ENCODE measurements at regions not wholly inside any gene's neighbourhood (a gene's known extent, or its start where the extent isn't known, plus 50 kb on each side); places are given as distances from the start of the nearest gene placed in this dataset.

DNA sequence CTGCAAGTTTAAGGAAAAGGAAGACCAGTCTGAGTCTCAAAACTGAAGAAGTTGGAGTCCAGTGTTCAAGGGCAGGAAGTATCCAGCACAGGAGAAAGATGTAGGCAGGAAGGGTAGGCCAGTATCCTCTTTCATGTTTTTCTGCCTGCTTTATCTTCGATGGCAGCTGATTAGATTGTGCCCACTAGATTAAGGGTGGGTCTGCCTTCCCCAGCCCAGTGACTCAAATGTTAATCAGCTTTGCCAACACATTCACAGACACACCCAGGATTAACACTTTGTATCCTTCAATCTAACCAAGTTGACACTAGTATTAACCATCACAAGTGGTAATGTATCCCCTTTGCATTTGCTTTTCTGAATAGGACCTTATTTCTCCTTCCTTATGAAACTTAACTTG is 535.9 kb upstream of the FTMT start:
- intact Hi-C loops (cut with micrococcal nuclease) = no loop called here

DNA sequence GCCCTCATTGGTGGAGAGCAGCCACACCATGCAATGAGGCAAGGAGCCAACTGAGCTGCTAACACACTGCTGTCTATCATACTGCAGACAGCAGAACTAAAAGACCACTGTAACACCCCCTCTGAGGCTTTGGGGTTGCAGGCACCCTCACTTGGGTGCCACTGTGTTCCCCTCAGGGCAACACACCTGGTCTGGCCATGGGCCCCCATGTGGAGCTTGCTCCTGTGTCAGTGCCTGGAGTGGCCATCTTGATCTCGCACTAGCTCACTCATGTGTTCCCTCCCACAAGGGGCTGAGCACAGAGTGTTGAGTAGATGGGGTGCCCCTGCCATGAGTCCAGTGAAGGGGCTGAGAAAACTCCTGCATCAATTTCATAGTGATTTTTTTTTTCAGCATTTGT is 532.4 kb upstream of the FTMT start:
- intact Hi-C loops (cut with micrococcal nuclease) = no loop called here

- intact Hi-C loops (cut with micrococcal nuclease) = no loop called here
These were observed 525.8 kb upstream of the FTMT start for GRCh38 chr5:121325930-121326329.

- intact Hi-C loops (cut with micrococcal nuclease) = no loop called here
These were observed 501.3 kb upstream of the FTMT start for GRCh38 chr5:121350181-121350930.

GRCh38 chr5:121366515-121366914 is 485.2 kb upstream of the FTMT start:
- intact Hi-C loops (cut with micrococcal nuclease) = no loop called here

DNA sequence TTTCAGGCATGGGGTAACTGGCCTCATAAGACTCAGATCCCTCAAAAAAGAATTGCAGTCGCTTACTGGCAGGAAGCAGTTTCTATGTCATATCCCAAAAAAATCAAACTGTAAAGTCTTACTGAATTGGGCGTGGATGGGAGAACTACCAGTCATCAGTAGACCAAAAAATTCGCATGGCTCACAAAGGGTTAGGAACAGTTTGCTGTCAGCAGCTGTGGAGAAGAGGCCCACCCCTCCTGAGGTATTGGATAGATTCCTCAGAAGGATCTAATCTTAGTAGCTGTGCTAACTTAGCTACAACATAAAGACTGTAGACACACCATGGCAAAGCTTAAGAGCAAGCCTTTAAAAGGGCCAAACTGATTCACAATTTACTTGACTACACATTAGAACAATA is 478.3 kb upstream of the FTMT start:
- intact Hi-C loops (cut with micrococcal nuclease) = no loop called here

DNA sequence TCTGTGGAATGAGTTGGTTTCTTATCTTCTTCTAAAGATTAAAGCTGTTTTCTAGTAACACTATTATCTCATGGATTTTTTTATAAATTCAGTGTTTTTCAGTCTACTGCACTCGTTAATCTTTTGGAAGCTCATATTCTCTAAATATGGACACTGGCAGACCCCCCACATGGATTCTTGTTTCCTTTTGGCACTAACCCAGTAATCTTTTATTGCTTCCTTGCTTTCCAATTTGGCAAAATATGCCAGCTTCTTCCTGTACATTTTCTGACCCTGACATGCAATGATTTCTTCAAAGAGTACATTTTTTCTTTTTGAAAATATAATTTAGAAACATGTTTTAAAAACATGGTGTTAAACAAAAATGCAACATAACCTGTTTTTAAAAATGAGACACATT is 474.2 kb upstream of the FTMT start:
- intact Hi-C loops (cut with micrococcal nuclease) = no loop called here

DNA sequence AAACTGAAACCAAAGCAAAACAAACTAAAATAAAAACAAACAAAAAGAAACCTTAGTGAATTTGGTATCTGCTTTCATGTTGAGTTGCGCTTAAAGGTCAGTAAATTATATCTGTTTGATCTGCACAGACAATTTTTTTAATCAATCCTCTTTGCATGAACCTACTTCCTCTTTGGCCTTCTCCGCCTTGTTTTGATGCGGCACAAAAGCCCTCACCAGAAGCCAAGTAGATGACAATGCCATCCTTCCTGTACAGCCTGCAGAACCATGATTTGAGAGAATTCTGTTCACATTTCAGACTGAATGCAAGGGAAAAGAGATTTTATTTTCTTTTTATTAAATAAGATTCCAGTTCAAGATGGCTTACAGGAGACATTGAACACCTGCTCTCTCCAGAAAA is 473.6 kb upstream of the FTMT start:
- intact Hi-C loops (cut with micrococcal nuclease) = no loop called here

- intact Hi-C loops (cut with micrococcal nuclease) = no loop called here
These were observed 472.9 kb upstream of the FTMT start for GRCh38 chr5:121378559-121379359.

DNA sequence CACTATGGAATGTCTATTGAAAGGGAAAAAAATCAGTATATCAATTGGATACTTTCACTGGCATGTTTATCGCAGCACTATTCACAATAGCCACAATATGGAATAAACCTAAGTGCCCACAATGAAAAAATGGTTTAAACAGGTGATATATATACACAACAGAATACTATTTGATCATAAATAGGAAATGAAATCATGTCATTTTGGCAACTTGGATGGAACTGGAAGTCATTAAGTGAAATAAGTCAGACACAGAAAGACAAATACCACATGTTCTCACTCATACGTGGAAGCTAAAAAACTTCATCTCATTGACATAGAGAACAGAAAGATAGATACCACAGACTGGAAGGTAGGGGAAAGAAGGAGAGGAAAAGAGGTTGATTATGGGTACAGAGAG is 471.6 kb upstream of the FTMT start:
- intact Hi-C loops (cut with micrococcal nuclease) = no loop called here

- intact Hi-C loops (cut with micrococcal nuclease) = no loop called here
These were observed 467.3 kb upstream of the FTMT start for GRCh38 chr5:121384359-121384758.

DNA sequence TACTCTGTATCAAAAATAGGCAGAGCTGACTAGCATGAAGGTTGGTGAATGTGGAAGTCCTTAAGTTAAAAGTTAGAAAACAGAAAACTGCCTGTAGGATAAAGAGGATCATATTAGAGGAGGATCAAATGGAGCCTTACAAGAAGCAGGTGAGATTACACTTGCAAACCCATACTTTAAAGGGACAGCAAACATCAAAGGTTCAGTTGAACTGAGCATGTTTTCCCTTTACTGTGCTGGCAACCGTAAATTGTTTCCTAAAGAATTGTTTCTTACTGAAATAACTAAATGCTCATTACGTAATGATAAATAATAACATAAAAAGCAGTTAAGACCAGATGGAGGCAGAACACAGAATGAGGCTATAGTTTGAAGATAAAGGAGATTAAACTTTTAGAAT is 465.3 kb upstream of the FTMT start:
- intact Hi-C loops (cut with micrococcal nuclease) = no loop called here

GRCh38 chr5:121396716-121397115 is 455.0 kb upstream of the FTMT start:
- intact Hi-C loops (cut with micrococcal nuclease) = no loop called here

GRCh38 chr5:121399879-121400278 is 451.8 kb upstream of the FTMT start:
- intact Hi-C loops (cut with micrococcal nuclease) = no loop called here

DNA sequence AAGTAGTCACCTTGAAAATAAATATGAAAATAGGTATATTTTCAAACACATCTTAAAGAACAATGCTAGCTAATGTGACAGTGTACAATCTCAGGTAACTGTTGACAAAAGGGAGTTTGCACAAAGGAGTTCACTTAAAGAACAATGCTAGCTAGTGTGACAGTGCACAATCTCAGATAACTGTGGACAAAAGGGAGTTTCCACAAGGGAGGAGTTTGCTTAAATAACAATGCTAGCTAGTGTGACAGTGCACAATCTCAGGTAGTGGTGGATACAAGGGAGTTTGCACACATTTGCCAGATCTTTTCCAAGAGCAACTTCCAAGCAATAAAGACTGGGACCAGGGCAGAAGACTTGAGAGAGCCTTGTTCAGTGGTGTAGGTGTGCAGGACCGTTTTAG is 442.9 kb upstream of the FTMT start:
- intact Hi-C loops (cut with micrococcal nuclease) = no loop called here

DNA sequence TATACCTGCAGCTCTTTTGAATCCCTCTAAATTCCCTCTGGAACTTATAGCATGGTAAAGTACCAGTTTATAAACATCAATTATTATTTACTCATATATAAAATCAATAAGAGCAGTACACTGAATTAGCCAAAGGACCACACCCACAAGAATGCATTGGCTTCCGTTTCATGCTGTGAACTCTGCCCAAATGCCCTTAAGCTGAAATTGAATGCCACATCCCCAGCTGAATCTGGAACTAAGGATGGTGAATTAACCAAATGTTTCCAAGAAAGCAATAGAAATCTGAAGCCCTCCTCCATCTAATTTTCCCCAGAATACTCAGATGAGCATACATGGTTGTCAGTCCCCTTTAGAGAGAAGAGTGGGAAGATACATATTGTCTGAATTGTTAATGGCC is 436.4 kb upstream of the FTMT start:
- intact Hi-C loops (cut with micrococcal nuclease) = no loop called here

DNA sequence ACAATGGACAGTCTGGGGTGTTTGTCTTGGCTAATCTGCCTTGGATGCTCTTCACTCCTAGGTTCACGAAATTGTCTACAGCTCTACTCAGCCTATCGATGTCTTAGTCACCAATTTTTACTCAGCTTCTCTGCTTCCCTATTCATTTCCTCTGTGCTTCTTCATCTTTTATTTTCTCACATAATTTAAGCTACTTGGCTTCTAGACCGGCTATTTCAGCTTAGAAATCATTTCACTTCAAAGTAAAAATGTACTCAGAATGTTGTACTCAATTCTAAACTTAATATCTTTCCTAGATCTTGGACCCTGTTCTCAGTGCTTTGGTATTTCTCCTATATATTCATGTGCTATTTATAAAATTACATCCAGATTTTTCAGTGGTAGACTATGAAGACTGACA is 430.0 kb upstream of the FTMT start:
- intact Hi-C loops (cut with micrococcal nuclease) = no loop called here

GRCh38 chr5:121424976-121425375 is 426.7 kb upstream of the FTMT start:
- intact Hi-C loops (cut with micrococcal nuclease) = no loop called here

DNA sequence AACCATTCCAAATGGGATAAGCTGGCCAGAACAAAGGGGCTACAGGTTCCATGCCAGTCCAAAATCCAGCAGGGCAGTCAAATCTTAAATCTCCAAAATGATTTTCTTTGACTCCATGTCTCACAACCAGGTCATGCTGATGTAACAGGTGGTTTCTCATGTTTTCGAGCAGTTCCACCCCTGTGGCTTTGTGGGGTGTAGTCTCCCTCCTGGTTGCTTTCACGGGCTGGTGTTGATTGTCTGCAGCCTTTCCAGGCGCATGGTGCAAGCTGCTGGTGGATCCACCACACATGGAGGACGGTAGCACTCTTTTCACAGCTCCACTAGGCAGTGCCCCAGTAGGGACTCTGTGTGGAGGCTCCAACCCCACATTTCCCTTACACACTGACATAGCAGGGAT is 425.5 kb upstream of the FTMT start:
- intact Hi-C loops (cut with micrococcal nuclease) = no loop called here

- intact Hi-C loops (cut with micrococcal nuclease) = no loop called here
These were observed 421.9 kb upstream of the FTMT start for GRCh38 chr5:121429761-121430160.

DNA sequence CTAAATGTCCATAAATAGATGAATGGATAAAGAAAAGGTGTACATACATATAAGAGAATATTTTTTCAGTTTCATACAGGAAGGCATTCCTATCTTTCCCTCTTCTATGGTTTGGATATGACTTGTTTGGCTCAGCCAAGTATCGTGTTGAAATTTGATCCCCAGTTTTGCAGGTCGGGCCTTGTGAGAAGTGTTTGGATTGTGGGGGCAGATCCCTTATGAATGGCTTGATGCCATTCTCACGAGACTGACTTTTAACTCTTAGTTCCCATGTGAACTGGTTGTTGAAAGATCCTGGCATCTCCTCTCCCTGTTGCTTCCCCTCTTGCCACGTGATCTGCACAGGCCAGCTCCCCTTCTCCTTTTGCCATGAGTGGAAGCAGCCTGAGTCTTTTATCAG is 421.1 kb upstream of the FTMT start:
- intact Hi-C loops (cut with micrococcal nuclease) = no loop called here

DNA sequence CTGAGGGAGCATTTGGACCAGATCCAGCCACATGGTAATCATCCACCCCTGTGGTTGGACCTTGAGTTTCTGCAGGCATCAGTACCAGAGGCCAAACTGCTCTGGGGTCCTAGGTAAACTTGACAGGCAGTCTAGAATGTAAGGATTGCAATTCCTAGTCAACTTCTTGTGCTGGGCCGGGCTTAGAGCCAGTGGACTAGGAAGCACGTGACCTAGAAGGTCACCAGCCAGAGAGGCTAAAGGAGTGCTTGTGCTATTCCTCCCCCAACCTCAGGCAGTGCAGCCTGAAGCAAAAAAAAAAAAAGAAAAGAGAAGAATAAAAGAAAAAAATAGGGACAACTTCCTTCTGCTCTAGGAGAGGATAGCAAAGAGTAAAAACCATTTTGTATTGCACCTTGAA is 406.2 kb upstream of the FTMT start:
- intact Hi-C loops (cut with micrococcal nuclease) = no loop called here

- intact Hi-C loops (cut with micrococcal nuclease) = no loop called here
These were observed 389.2 kb upstream of the FTMT start for GRCh38 chr5:121462441-121462840.

Measured in T-helper 1 cell treated with Interleukin-12 subunit alpha and Interleukin-12 subunit beta and Interleukin-4 antibody, amounts not matched to agents 30 ng/mL and 1 ng/mL, for 36 hours (primary cell).